HL-60 (cell line): ENCODE measurements at regions not wholly inside any gene's neighbourhood (a gene's known extent, or its start where the extent isn't known, plus 50 kb on each side); places are given as distances from the start of the nearest gene placed in this dataset.

Source experiments
- DNase-seq, 2 experiments: peaks; one replicate each; pipeline ENCODE4 v3.0.0-alpha.2; 2010 to 2020; ENCODE audit warnings: low read depth in 1 of 2, low spot score in 1 of 2
- H3K27ac ChIP-seq: fragments of 250-450 bp; sonication (Bioruptor Pico); replicated peaks from 2 replicates; pipeline ENCODE4 v1.5.1; 2020; ENCODE audit warnings: mild to moderate bottlenecking, moderate library complexity
- H3K27me3 ChIP-seq: fragments of 250-450 bp; sonication (Bioruptor Pico); 2 replicates; pipeline ENCODE4 v1.5.1; 2021; ENCODE audit warnings: mild to moderate bottlenecking, moderate library complexity; ENCODE audit not compliant: insufficient read depth, poor library complexity, severe bottlenecking
- H3K4me3 ChIP-seq: replicated peaks from 2 replicates; pipeline ENCODE4 v1.5.1; 2011; ENCODE audit warnings: mild to moderate bottlenecking, control low read depth, low read length; ENCODE audit not compliant: insufficient read depth
- GABPA ChIP-seq: IDR thresholded peaks from 2 replicates; pipeline ENCODE4 v1.6.1; 2012; ENCODE audit warnings: low read depth
- POLR2AphosphoS5 ChIP-seq: IDR thresholded peaks from 2 replicates; pipeline ENCODE4 v1.6.1; 2012; ENCODE audit warnings: low read depth
- REST ChIP-seq: IDR thresholded peaks from 2 replicates; pipeline ENCODE4 v1.6.1; 2012; ENCODE audit warnings: low read depth; ENCODE audit not compliant: insufficient replicate concordance
- SPI1 ChIP-seq: IDR thresholded peaks from 2 replicates; pipeline ENCODE4 v1.6.1; 2012; ENCODE audit warnings: low read depth, mild to moderate bottlenecking, borderline replicate concordance
- TF ChIP-seq, protein P1 (sequence below): IDR thresholded peaks from one replicate; pipeline ENCODE4 v1.5.1; 2011; ENCODE audit warnings: low read length, control low read depth, inconsistent platforms; ENCODE audit not compliant: insufficient read depth

GRCh38 chr13:105660561-105660960 lies 874.9 kb downstream of the EFNB2 start:
- Histone ChIP-seq H3K27ac (no peak overlapping the region), H3K4me3 (no peak overlapping the region), H3K27me3 (no peaks in the 10 kb centered on the region)
- TF ChIP-seq SPI1: no peak
- no peak for TF ChIP-seq POLR2AphosphoS5
- no peak for TF ChIP-seq REST
- no peak for TF ChIP-seq GABPA
- TF ChIP-seq, protein P1, sequence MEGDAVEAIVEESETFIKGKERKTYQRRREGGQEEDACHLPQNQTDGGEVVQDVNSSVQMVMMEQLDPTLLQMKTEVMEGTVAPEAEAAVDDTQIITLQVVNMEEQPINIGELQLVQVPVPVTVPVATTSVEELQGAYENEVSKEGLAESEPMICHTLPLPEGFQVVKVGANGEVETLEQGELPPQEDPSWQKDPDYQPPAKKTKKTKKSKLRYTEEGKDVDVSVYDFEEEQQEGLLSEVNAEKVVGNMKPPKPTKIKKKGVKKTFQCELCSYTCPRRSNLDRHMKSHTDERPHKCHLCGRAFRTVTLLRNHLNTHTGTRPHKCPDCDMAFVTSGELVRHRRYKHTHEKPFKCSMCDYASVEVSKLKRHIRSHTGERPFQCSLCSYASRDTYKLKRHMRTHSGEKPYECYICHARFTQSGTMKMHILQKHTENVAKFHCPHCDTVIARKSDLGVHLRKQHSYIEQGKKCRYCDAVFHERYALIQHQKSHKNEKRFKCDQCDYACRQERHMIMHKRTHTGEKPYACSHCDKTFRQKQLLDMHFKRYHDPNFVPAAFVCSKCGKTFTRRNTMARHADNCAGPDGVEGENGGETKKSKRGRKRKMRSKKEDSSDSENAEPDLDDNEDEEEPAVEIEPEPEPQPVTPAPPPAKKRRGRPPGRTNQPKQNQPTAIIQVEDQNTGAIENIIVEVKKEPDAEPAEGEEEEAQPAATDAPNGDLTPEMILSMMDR: no peak
- DNase-seq: no peak

DNA sequence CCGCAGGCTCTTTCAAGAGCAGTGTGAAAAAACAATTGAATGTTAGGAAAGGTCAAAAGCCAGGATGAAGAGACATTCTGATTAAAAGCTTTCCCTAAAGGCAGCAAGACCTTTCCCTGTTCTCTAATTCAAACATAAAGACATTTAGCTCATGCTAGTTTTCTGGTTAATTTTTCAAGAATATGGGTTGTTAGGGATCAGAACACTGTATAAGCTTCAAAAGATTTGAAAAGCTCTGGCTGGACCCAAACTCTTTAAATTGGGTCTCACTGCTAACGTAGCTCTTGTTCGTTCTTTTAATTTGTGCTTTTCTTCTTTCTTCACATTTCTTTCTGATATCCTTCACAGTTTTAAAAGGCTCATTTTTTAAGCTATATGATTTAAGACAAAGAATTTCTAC lies 877.0 kb downstream of the EFNB2 start:
- TF ChIP-seq SPI1 (no peak), REST (no peak), POLR2AphosphoS5 (no peak), GABPA (no peak)
- TF ChIP-seq, protein P1: no peak
- H3K27me3 ChIP-seq: no peaks in the 10 kb centered on the region
- no peak for DNase-seq
- H3K27ac ChIP-seq: no peak overlapping the region
- H3K4me3 ChIP-seq: no peak overlapping the region

DNA sequence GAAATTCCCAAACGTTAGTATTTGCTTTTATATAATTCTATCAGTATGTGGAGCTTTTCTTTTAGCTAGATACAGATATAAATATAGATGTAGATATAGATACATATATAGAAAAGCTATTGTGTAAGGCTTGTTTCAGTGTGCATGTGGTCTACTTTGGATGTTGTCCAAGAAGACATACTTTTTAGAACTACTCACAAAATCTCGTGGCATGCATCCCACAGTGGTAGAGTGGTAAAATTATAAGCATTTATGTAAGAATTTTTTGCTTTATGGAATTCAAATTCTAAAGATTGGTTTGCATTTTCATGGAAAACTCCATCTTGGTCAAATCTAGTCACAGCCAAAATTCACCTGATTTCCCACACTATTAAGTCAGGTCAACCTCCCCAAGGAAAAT lies 880.4 kb downstream of the EFNB2 start:
- DNase-seq: no peak
- Histone ChIP-seq H3K4me3 (no peak overlapping the region), H3K27me3 (no peaks in the 10 kb centered on the region), H3K27ac (no peak overlapping the region)
- no peak for TF ChIP-seq GABPA
- TF ChIP-seq SPI1: no peak
- no peak for TF ChIP-seq REST
- TF ChIP-seq, protein P1: no peak
- TF ChIP-seq POLR2AphosphoS5: no peak
